ENCODE measurements at regions not wholly inside any gene's neighbourhood (a gene's known extent, or its start where the extent isn't known, plus 50 kb on each side); places are given as distances from the start of the nearest gene placed in this dataset.
A peak's percentile ranks its signal among the peaks of the same experiment; 100 is the strongest.

- Histone ChIP-seq H3K9me3 (ENCODE audit: control insufficient read depth, insufficient read depth, low read length) (no peaks in the 10 kb centered on the region), H3K4me1 (ENCODE audit: control insufficient read depth, insufficient read depth, low read length) (no peaks in the 10 kb centered on the region), H3K4me3 (ENCODE audit: low read length) (no peak overlapping the region), H3K27me3 (ENCODE audit: control insufficient read depth, insufficient read depth, low read length) (no peaks in the 10 kb centered on the region), H3K36me3 (ENCODE audit: control insufficient read depth, insufficient read depth, low read length) (no peaks in the 10 kb centered on the region), H3K27ac (ENCODE audit: low read length) (no peak overlapping the region)
- no peak for DNase-seq (ENCODE audit: low read depth, low spot score)
- WGBS (ENCODE audit: insufficient coverage, insufficient read length), result 100% methylated on average over 1 of the region's 2 CpGs
Measured at GRCh38 chr12:118855858-118856257, 125.5 kb upstream of the SRRM4 start.

- Histone ChIP-seq H3K4me1 (ENCODE audit: control insufficient read depth, insufficient read depth, low read length) (no peaks in the 10 kb centered on the region), H3K36me3 (ENCODE audit: control insufficient read depth, insufficient read depth, low read length) (no peaks in the 10 kb centered on the region), H3K9me3 (ENCODE audit: control insufficient read depth, insufficient read depth, low read length) (no peaks in the 10 kb centered on the region), H3K27ac (ENCODE audit: low read length) (no peak overlapping the region), H3K4me3 (ENCODE audit: low read length) (no peak overlapping the region), H3K27me3 (ENCODE audit: control insufficient read depth, insufficient read depth, low read length) (no peaks in the 10 kb centered on the region)
- no CpG with 5 or more reads among the region's 3 CpGs for WGBS (ENCODE audit: insufficient coverage, insufficient read length)
- no peak for DNase-seq (ENCODE audit: low read depth, low spot score)
Measured at GRCh38 chr12:118866346-118866745, 115.0 kb upstream of the SRRM4 start.

- H3K36me3 ChIP-seq (ENCODE audit: control insufficient read depth, insufficient read depth, low read length), result no peaks in the 10 kb centered on the region
- no peak overlapping the region for H3K27ac ChIP-seq (ENCODE audit: low read length)
- no peaks in the 10 kb centered on the region for H3K27me3 ChIP-seq (ENCODE audit: control insufficient read depth, insufficient read depth, low read length)
- WGBS (ENCODE audit: insufficient coverage, insufficient read length), result no CpG with 5 or more reads among the region's 2 CpGs
- H3K4me1 ChIP-seq (ENCODE audit: control insufficient read depth, insufficient read depth, low read length), result peaks cover 3% of the 10 kb centered on the region; the same call in 1 of the 2 replicates
- no peaks in the 10 kb centered on the region for H3K9me3 ChIP-seq (ENCODE audit: control insufficient read depth, insufficient read depth, low read length)
- DNase-seq (ENCODE audit: low read depth, low spot score), result no peak
- no peak overlapping the region for H3K4me3 ChIP-seq (ENCODE audit: low read length)
Measured at GRCh38 chr12:118870551-118870950, 110.8 kb upstream of the SRRM4 start.

- H3K9me3 ChIP-seq (ENCODE audit: control insufficient read depth, insufficient read depth, low read length), result no peaks in the 10 kb centered on the region; the same call in 1 of the 2 replicates
- H3K4me1 ChIP-seq (ENCODE audit: control insufficient read depth, insufficient read depth, low read length), result peaks cover 5% of the 10 kb centered on the region; the same call in 1 of the 2 replicates
- no peak overlapping the region for H3K27ac ChIP-seq (ENCODE audit: low read length)
- H3K4me3 ChIP-seq (ENCODE audit: low read length), result no peak overlapping the region
- H3K36me3 ChIP-seq (ENCODE audit: control insufficient read depth, insufficient read depth, low read length), result no peaks in the 10 kb centered on the region
- WGBS (ENCODE audit: insufficient coverage, insufficient read length), result no CpG with 5 or more reads among the region's 6 CpGs
- peak; percentile 79 for DNase-seq (ENCODE audit: low read depth, low spot score)
- H3K27me3 ChIP-seq (ENCODE audit: control insufficient read depth, insufficient read depth, low read length), result no peaks in the 10 kb centered on the region
Measured at GRCh38 chr12:118874698-118875548, 106.4 kb upstream of the SRRM4 start.

GRCh38 chr12:118880720-118881493 is 100.4 kb upstream of the SRRM4 start:
- Histone ChIP-seq H3K4me3 (ENCODE audit: low read length) (no peak overlapping the region), H3K4me1 (ENCODE audit: control insufficient read depth, insufficient read depth, low read length) (peaks cover 5% of the 10 kb centered on the region), H3K9me3 (ENCODE audit: control insufficient read depth, insufficient read depth, low read length) (no peaks in the 10 kb centered on the region; the same call in 1 of the 2 replicates), H3K27me3 (ENCODE audit: control insufficient read depth, insufficient read depth, low read length) (no peaks in the 10 kb centered on the region), H3K27ac (ENCODE audit: low read length) (no peak overlapping the region), H3K36me3 (ENCODE audit: control insufficient read depth, insufficient read depth, low read length) (no peaks in the 10 kb centered on the region)
- WGBS (ENCODE audit: insufficient coverage, insufficient read length), result 100% methylated on average over 1 of the region's 5 CpGs
- no peak for DNase-seq (ENCODE audit: low read depth, low spot score)

GRCh38 chr12:118884226-118884625 is 97.1 kb upstream of the SRRM4 start:
- WGBS (ENCODE audit: insufficient coverage, insufficient read length), result no CpG with 5 or more reads among the region's 1 CpG
- Histone ChIP-seq H3K27me3 (ENCODE audit: control insufficient read depth, insufficient read depth, low read length) (no peaks in the 10 kb centered on the region), H3K9me3 (ENCODE audit: control insufficient read depth, insufficient read depth, low read length) (no peaks in the 10 kb centered on the region), H3K36me3 (ENCODE audit: control insufficient read depth, insufficient read depth, low read length) (no peaks in the 10 kb centered on the region), H3K27ac (ENCODE audit: low read length) (no peak overlapping the region), H3K4me1 (ENCODE audit: control insufficient read depth, insufficient read depth, low read length) (peaks cover 3% of the 10 kb centered on the region), H3K4me3 (ENCODE audit: low read length) (no peak overlapping the region)
- DNase-seq (ENCODE audit: low read depth, low spot score), result no peak

- Histone ChIP-seq H3K27me3 (ENCODE audit: control insufficient read depth, insufficient read depth, low read length) (peaks cover 2% of the 10 kb centered on the region; the same call in 1 of the 2 replicates), H3K4me1 (ENCODE audit: control insufficient read depth, insufficient read depth, low read length) (no peaks in the 10 kb centered on the region), H3K9me3 (ENCODE audit: control insufficient read depth, insufficient read depth, low read length) (no peaks in the 10 kb centered on the region), H3K27ac (ENCODE audit: low read length) (no peak overlapping the region), H3K36me3 (ENCODE audit: control insufficient read depth, insufficient read depth, low read length) (no peaks in the 10 kb centered on the region), H3K4me3 (ENCODE audit: low read length) (no peak overlapping the region)
- DNase-seq (ENCODE audit: low read depth, low spot score), result no peak
- no CpG with 5 or more reads among the region's 1 CpG for WGBS (ENCODE audit: insufficient coverage, insufficient read length)
Measured at GRCh38 chr12:118900993-118901392, 80.3 kb upstream of the SRRM4 start.

- Histone ChIP-seq H3K27ac (ENCODE audit: low read length) (no peak overlapping the region), H3K9me3 (ENCODE audit: control insufficient read depth, insufficient read depth, low read length) (no peaks in the 10 kb centered on the region), H3K36me3 (ENCODE audit: control insufficient read depth, insufficient read depth, low read length) (no peaks in the 10 kb centered on the region), H3K4me3 (ENCODE audit: low read length) (no peak overlapping the region), H3K4me1 (ENCODE audit: control insufficient read depth, insufficient read depth, low read length) (no peaks in the 10 kb centered on the region), H3K27me3 (ENCODE audit: control insufficient read depth, insufficient read depth, low read length) (no peaks in the 10 kb centered on the region)
- DNase-seq (ENCODE audit: low read depth, low spot score), result no peak
- WGBS (ENCODE audit: insufficient coverage, insufficient read length), result no CpG with 5 or more reads among the region's 8 CpGs
Measured at GRCh38 chr12:118908811-118909210, 72.5 kb upstream of the SRRM4 start.

- Histone ChIP-seq H3K27ac (ENCODE audit: low read length) (no peak overlapping the region), H3K9me3 (ENCODE audit: control insufficient read depth, insufficient read depth, low read length) (no peaks in the 10 kb centered on the region), H3K4me1 (ENCODE audit: control insufficient read depth, insufficient read depth, low read length) (no peaks in the 10 kb centered on the region), H3K4me3 (ENCODE audit: low read length) (no peak overlapping the region), H3K36me3 (ENCODE audit: control insufficient read depth, insufficient read depth, low read length) (no peaks in the 10 kb centered on the region), H3K27me3 (ENCODE audit: control insufficient read depth, insufficient read depth, low read length) (no peaks in the 10 kb centered on the region)
- DNase-seq (ENCODE audit: low read depth, low spot score), result no peak
- WGBS (ENCODE audit: insufficient coverage, insufficient read length), result no CpG with 5 or more reads among the region's 9 CpGs
Measured at GRCh38 chr12:118912697-118913270, 68.6 kb upstream of the SRRM4 start.

- Histone ChIP-seq H3K36me3 (ENCODE audit: control insufficient read depth, insufficient read depth, low read length) (no peaks in the 10 kb centered on the region), H3K9me3 (ENCODE audit: control insufficient read depth, insufficient read depth, low read length) (no peaks in the 10 kb centered on the region), H3K4me1 (ENCODE audit: control insufficient read depth, insufficient read depth, low read length) (no peaks in the 10 kb centered on the region), H3K4me3 (ENCODE audit: low read length) (no peak overlapping the region), H3K27ac (ENCODE audit: low read length) (no peak overlapping the region), H3K27me3 (ENCODE audit: control insufficient read depth, insufficient read depth, low read length) (0 out of 2 replicates have a peak, but pooled peaks cover 2% of the 10 kb centered on the region)
- DNase-seq (ENCODE audit: low read depth, low spot score), result no peak
- no CpG with 5 or more reads among the region's 2 CpGs for WGBS (ENCODE audit: insufficient coverage, insufficient read length)
Measured at GRCh38 chr12:118921761-118922160, 59.6 kb upstream of the SRRM4 start.
